Medulla oblongata (tissue), 1 donor: ENCODE measurements at regions not wholly inside any gene's neighbourhood (a gene's known extent, or its start where the extent isn't known, plus 50 kb on each side); places are given as distances from the start of the nearest gene placed in this dataset.
"Not testable (repeated sequence)": the region's sequence is repeated elsewhere in the genome, so short reads cannot be mapped to it uniquely, and the experiment has no call there.

Experiments
- DNase-seq: peaks from one replicate; pipeline ENCODE4 v3.0.0-alpha.2; 2015; ENCODE audit errors: extremely low spot score

DNA sequence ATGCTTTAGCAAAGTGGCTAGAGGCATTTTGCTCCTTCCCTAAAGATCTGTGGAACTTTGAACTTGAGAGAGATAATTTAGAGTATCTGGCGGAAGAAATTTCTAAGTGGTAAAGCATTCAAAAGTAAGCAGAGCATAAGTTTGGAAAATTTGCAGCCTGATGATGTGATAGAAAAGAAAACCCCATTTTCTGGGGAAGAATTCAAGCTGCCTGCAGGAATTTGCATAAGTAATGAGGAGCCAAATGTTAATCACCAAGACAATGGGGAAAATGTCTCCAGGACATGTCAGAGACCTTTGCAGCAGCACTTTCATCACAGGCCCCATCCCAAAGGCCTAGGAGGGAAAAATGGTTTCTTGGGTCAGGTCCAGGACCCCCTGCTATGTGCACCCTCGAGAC, 519.5 kb downstream of the IRS1 start:
- DNase-seq, result not testable (repeated sequence)

GRCh38 chr2:226275215-226275614, 524.4 kb downstream of the IRS1 start:
- DNase-seq, result no peak

DNA sequence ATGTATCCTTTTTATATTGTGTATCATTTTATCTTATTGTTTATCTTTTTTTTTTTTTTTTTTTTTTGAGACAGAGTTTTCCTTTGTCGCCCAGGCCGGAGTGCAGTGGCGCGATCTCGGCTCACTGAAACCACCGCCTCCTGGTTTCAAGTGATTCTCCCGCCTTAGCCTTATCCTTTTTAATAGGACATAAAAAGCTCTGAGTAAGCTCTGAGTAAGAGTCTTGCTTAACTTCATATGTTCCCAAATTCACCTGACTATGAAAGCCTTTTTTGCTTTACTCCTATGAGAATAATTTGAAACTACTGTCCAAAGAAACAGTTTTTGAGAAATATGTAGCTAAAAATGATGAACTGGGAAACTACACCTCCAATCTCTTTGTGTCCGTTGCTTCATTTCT, 525.5 kb downstream of the IRS1 start:
- no peak for DNase-seq

- no peak for DNase-seq
Measured at GRCh38 chr2:226273440-226273839, 526.2 kb downstream of the IRS1 start.

DNA sequence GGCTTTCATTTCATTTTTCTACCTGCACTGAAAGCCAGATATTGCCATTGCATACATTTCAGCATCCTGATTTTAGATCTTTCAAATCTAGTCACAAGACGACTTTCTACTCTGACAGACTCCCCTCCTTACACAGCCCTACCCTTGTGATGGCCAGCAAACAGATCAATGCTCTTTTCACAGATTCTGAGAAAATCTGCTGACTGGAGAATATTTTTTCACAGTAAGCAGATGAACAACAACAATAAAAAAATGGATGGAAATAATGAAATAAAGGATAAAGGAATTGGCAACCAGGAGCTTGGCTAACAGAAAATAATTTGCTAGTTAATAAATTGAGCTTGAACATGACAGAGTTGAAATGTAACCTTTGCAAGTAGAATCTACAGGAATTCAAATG, 527.2 kb downstream of the IRS1 start:
- DNase-seq, result peak; percentile 7

DNA sequence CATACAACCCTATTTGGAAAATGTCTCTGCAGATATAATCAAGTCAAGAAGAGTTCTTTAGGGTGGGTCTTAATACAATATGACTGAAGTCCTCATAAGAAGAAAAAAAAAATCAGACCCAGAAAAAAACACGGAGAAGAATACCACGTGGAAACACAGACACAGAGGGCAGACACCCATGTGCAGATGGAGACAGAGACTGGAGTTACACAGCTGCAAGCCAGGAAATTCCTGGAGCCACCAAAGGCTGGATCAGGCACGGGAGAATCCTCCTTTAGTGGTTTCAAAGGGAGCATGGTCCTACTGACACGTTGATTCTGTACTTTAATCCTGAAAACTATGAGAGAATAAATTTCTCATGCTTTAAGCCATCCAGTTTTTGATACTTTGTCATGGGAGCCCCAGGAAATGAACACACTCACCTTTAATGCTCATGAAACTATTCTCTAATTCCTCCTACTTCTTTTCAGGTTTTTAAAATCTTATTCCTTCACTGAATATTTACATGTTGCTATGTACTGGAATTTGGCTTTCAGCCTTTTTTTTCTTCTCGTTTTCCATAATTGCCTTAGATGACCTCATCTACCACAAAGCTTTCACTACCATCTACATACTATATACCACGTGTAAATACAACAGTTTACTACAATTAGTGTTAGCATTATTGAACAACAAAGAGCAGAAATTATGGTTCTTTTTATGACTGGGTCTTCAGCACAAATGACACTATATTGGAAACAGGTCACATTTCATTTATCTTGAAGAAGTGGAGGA, 529.1 kb downstream of the IRS1 start:
- no peak for DNase-seq

DNA sequence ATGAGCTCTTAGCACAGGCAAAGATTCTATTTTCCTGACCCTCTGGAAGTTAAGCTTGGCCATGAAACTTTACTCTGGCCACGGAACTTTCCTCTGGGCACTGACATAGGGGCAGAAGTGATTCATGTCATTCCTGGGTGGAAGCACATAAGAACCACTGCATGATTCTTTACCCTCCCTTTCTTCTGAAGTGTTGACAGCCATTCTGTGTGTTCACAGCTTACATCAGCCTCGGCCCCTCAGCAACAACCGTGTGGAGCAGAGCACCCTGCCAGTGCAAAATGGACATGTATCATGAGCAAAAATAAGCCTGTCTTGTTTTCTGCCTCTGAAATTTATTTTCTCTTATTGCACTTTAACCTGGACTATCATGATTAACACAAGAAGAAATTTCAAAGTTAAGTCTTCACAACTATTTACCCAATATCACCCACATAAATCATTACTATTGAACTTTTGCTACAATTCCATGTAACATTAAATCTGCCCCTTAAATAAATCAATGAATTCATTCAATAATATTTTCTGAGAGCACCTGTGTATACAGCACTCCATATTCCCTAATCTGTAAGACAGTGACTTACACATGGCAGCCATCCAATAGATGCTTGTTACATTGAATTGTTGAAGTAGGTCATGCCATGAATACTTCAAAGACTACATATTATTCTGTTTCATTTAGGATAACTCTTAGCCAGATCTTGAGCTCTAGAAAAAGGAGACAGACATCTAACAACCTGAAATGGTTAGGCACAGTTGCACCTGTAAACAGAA, 531.9 kb downstream of the IRS1 start:
- no peak for DNase-seq

GRCh38 chr2:226256709-226257376, 542.8 kb downstream of the IRS1 start:
- no peak for DNase-seq

- no peak for DNase-seq
Measured at GRCh38 chr2:226256237-226256636, 543.4 kb downstream of the IRS1 start.

- no peak for DNase-seq
Measured at GRCh38 chr2:226251661-226252060, 548.0 kb downstream of the IRS1 start.

- no peak for DNase-seq
Measured at GRCh38 chr2:226247289-226248275, 552.0 kb downstream of the IRS1 start.

GRCh38 chr2:226234187-226234586, 565.4 kb downstream of the IRS1 start:
- DNase-seq, result no peak

GRCh38 chr2:226233388-226233787, 566.2 kb downstream of the IRS1 start:
- DNase-seq, result no peak

DNA sequence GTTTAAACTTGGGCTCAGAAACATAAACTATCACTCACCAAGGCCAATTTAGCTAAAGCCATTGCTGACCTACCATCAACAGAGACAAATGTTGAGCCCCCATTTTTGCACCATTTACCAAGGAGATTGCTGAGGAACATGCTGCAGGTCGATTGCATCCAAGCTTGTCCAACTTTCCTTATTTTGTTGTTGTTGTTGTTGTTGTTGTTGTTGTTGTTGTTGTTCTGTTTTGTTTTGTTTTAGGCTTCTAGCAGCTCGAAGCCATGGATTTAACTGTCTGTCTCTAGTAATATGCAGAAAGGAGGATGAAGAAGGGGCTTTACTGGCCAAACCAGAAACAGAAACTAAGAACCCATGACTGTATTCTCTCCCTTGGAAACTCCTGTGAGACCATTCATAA, 571.5 kb downstream of the IRS1 start:
- DNase-seq, result no peak

GRCh38 chr2:226227341-226227740, 572.3 kb downstream of the IRS1 start:
- no peak for DNase-seq

- DNase-seq, result no peak
Measured at GRCh38 chr2:226223704-226224103, 575.9 kb downstream of the IRS1 start.

DNA sequence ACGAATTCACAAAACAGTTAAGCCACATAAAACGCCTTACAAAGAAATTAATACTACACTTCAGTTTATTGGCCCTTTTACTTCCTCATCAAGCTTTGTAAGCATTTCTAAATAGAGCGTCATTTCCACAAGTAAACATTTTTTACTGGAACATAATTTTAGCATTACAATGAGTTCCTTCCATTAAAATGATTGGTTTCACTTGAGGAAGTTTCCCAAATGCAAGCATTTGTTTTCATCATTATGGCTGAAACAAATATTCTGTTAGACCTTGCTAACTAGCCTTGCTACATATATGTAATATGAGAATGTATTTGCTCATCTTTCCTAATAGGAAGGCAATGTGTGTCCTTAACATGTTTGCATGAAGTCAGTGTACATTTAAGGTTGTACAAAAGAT, 579.1 kb downstream of the IRS1 start:
- no peak for DNase-seq

- no peak for DNase-seq
Measured at GRCh38 chr2:226217191-226217590, 582.4 kb downstream of the IRS1 start.

DNA sequence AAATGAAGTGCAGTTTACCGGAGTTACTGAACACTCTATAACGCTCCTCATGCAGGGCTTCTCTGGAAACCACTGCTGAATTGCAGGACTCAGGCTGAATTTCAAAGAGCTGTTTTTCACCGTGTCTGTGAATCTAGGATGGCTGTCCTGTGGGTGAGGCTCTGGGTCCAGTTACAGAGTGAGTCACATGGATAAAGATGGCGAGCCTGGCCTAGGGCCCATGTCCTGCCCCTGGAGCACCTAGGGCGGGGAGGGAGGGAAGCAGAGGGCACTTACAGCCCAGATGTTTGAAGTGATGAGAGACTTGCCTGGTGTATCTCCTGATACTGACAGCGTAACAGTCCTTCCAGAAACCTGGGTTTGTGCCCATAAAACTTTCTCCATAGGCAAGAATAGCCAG, 583.0 kb downstream of the IRS1 start:
- no peak for DNase-seq

DNA sequence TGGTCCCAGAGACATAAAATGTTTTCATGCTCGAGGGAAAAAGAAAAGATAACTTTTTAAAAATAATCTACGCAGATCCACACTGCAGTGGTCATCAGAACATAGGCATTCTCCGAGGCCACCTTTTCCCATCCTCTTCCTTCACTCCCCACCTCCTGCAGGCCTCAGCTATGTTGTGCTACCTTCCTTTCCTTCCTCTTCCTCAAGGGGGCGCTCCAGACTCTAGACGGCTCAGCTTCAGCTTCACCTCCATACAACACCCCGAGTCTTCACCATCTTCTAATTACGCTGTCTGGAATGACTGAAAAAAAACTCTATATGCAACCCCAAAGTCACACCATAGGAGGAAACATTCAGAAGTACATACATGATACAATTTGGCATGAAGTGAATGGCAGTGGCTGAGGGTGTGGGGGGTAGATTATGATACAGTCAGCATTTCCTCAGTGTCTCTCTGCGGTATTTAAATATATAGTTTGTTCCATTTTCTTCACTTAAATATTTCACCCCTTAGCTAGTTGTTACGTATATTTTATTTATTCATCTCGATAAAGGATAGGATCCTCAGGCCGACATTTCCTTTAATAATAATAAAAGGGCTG, 583.6 kb downstream of the IRS1 start:
- DNase-seq, result peak; percentile 73

GRCh38 chr2:226213717-226214116, 585.9 kb downstream of the IRS1 start:
- no peak for DNase-seq
